Neural cell (in vitro differentiated cells): ENCODE measurements at regions not wholly inside any gene's neighbourhood (a gene's known extent, or its start where the extent isn't known, plus 50 kb on each side); places are given as distances from the start of the nearest gene placed in this dataset.

Source experiments
- CTCF ChIP-seq: fragments of 450-650 bp; IDR thresholded peaks from 2 replicates; pipeline ENCODE4 v1.5.1; 2014; ENCODE audit warnings: antibody characterized with exemption, mild to moderate bottlenecking, moderate library complexity; ENCODE audit not compliant: poor library complexity, severe bottlenecking
- EP300 ChIP-seq: fragments of 450-650 bp; conservative IDR thresholded peaks from 2 replicates; pipeline ENCODE4 v1.6.1; 2014; ENCODE audit warnings: antibody characterized with exemption, mild to moderate bottlenecking, moderate library complexity; ENCODE audit not compliant: poor library complexity, severe bottlenecking
- EZH2 ChIP-seq: fragments of 200-600, 300-800 bp; shearing (Covaris generic), sonication (generic); IDR thresholded peaks from 2 replicates; pipeline ENCODE4 v1.6.1; 2014; ENCODE audit warnings: antibody characterized with exemption, low read length, borderline replicate concordance, mild to moderate bottlenecking; ENCODE audit not compliant: insufficient read depth, poor library complexity, severe bottlenecking
- MXI1 ChIP-seq: fragments of 450-650 bp; conservative IDR thresholded peaks from 2 replicates; pipeline ENCODE4 v1.6.1; 2014; ENCODE audit warnings: antibody characterized with exemption, mild to moderate bottlenecking; ENCODE audit not compliant: poor library complexity, severe bottlenecking
- POLR2AphosphoS5 ChIP-seq: IDR thresholded peaks from 2 replicates; pipeline ENCODE4 v1.6.1; 2012
- RAD21 ChIP-seq: fragments of 450-650 bp; conservative IDR thresholded peaks from 2 replicates; pipeline ENCODE4 v1.6.1; 2014; ENCODE audit warnings: antibody characterized with exemption, mild to moderate bottlenecking, moderate library complexity
- REST ChIP-seq: IDR thresholded peaks from 2 replicates; pipeline ENCODE4 v1.6.1; 2012; ENCODE audit warnings: borderline replicate concordance
- SMC3 ChIP-seq: fragments of 450-650 bp; conservative IDR thresholded peaks from 2 replicates; pipeline ENCODE4 v1.6.1; 2014; ENCODE audit warnings: antibody characterized with exemption, mild to moderate bottlenecking, moderate library complexity; ENCODE audit not compliant: poor library complexity
- TAF1 ChIP-seq: IDR thresholded peaks from 2 replicates; pipeline ENCODE4 v1.6.1; 2012; ENCODE audit warnings: low read depth

GRCh38 chr2:120523766-120524165, 177.8 kb downstream of the INHBB start:
- TF ChIP-seq EZH2 (no peak), CTCF (no peak), REST (no peak), POLR2AphosphoS5 (no peak), SMC3 (no peak), TAF1 (no peak), RAD21 (no peak), EP300 (no peak), MXI1 (no peak)
